ENCODE measurements at regions not wholly inside any gene's neighbourhood (a gene's known extent, or its start where the extent isn't known, plus 50 kb on each side); places are given as distances from the start of the nearest gene placed in this dataset.

DNA sequence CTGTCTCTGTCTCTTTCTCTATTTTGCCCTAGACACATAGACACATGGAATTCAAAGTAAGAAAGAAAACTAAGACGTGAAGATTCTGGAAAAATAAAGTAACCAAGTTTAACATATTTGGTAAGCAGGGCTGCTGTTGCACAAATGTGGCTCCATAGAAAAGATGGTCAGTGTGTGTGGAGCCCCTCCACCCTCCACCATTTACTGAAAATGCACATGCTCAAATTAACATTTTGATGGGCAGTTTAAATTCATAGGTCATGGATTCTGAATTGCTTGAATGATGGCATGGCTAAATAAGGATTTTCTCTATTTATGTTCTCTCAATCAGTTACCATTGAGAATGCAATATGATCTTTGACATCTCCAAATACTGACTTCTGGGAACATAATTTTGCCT lies 165.5 kb upstream of the CHRM2 start:
- H3K9me2 ChIP-seq (replicated peaks; ENCODE audit: insufficient read depth, low read length): no peaks in the 10 kb centered on the region
- H3K27ac ChIP-seq (ENCODE audit: low read depth, low read length): no peak overlapping the region
- no peak overlapping the region for H3K9ac ChIP-seq (ENCODE audit: low read length)
- H4K20me1 ChIP-seq (ENCODE audit: low read depth, low read length): no peaks in the 10 kb centered on the region
- H3K9me3 ChIP-seq (ENCODE audit: insufficient read depth, low read length): no peaks in the 10 kb centered on the region
- no peak overlapping the region for H3K4me3 ChIP-seq (ENCODE audit: insufficient read depth, low read length, poor library complexity, severe bottlenecking)
- no peak overlapping the region for H2AFZ ChIP-seq (ENCODE audit: low read depth, low read length, severe bottlenecking)
- H3K4me2 ChIP-seq (ENCODE audit: low read depth, low read length, poor library complexity, severe bottlenecking): no peak overlapping the region
- TF ChIP-seq, protein P1, sequence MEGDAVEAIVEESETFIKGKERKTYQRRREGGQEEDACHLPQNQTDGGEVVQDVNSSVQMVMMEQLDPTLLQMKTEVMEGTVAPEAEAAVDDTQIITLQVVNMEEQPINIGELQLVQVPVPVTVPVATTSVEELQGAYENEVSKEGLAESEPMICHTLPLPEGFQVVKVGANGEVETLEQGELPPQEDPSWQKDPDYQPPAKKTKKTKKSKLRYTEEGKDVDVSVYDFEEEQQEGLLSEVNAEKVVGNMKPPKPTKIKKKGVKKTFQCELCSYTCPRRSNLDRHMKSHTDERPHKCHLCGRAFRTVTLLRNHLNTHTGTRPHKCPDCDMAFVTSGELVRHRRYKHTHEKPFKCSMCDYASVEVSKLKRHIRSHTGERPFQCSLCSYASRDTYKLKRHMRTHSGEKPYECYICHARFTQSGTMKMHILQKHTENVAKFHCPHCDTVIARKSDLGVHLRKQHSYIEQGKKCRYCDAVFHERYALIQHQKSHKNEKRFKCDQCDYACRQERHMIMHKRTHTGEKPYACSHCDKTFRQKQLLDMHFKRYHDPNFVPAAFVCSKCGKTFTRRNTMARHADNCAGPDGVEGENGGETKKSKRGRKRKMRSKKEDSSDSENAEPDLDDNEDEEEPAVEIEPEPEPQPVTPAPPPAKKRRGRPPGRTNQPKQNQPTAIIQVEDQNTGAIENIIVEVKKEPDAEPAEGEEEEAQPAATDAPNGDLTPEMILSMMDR (IDR thresholded peaks at IDR 0.05; ENCODE audit: insufficient read depth, low read length, poor library complexity, severe bottlenecking): no peak
- TF ChIP-seq EZH2phosphoT487 (conservative IDR thresholded peaks at IDR 0.05; ENCODE audit: low read length): no peak
- H3F3A ChIP-seq (ENCODE audit: insufficient read depth): no peaks in the 10 kb centered on the region
- H3K36me3 ChIP-seq (ENCODE audit: low read length): no peaks in the 10 kb centered on the region
- no peaks in the 10 kb centered on the region for H3K27me3 ChIP-seq (ENCODE audit: low read length)
- no peaks in the 10 kb centered on the region for H3K79me2 ChIP-seq (ENCODE audit: insufficient read depth, low read length)

DNA sequence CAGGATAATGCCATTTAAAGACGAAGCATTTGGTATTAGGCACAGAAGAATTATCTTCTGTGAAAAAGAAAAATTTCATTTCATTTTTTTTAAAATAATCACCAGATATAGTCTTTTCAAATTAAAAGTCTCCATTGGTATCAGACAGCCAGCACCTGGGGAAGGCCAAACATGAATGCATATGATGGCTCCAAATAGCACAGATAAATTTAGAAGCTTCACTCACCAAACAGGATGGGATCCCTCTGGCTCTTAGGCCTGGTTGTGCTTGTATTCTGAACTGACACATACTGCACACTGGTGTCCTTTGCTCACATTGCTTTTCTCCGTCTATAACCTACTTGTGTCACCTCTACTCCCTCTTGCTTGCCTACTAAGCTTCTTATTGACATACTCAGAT lies 169.5 kb upstream of the CHRM2 start:
- H3K4me2 ChIP-seq (ENCODE audit: low read depth, low read length, poor library complexity, severe bottlenecking): no peak overlapping the region
- TF ChIP-seq, protein P1 (IDR thresholded peaks at IDR 0.05; ENCODE audit: insufficient read depth, low read length, poor library complexity, severe bottlenecking): no peak
- TF ChIP-seq EZH2phosphoT487 (conservative IDR thresholded peaks at IDR 0.05; ENCODE audit: low read length): no peak
- H3K79me2 ChIP-seq (ENCODE audit: insufficient read depth, low read length): no peaks in the 10 kb centered on the region
- no peak overlapping the region for H2AFZ ChIP-seq (ENCODE audit: low read depth, low read length, severe bottlenecking)
- H3K9ac ChIP-seq (ENCODE audit: low read length): no peak overlapping the region
- no peaks in the 10 kb centered on the region for H3K9me3 ChIP-seq (ENCODE audit: insufficient read depth, low read length)
- H3K27me3 ChIP-seq (ENCODE audit: low read length): no peaks in the 10 kb centered on the region
- H3K27ac ChIP-seq (ENCODE audit: low read depth, low read length): no peak overlapping the region
- no peaks in the 10 kb centered on the region for H4K20me1 ChIP-seq (ENCODE audit: low read depth, low read length)
- no peaks in the 10 kb centered on the region for H3F3A ChIP-seq (ENCODE audit: insufficient read depth)
- no peaks in the 10 kb centered on the region for H3K36me3 ChIP-seq (ENCODE audit: low read length)
- H3K4me3 ChIP-seq (ENCODE audit: insufficient read depth, low read length, poor library complexity, severe bottlenecking): no peak overlapping the region
- no peaks in the 10 kb centered on the region for H3K9me2 ChIP-seq (replicated peaks; ENCODE audit: insufficient read depth, low read length)

DNA sequence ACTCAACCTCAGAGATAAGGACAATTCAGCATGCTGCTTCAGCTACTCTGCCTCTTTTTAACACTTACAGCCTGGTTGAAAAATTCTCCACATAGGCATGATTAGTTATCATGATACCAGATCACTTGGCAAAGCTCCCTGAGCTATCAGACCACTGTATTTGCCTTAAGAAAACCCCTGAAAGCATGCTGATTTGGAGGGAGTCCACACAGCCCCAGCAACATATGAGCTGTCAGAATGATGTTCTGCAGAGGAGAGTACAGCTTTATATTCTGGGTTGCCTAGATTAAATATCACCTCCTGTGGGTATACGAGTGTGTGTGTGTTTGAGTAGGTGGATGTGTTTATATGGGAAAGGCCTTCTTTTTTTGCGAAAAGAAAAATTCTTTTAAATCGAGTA lies 170.2 kb upstream of the CHRM2 start:
- H3K4me3 ChIP-seq (ENCODE audit: insufficient read depth, low read length, poor library complexity, severe bottlenecking): no peak overlapping the region
- no peaks in the 10 kb centered on the region for H3F3A ChIP-seq (ENCODE audit: insufficient read depth)
- no peaks in the 10 kb centered on the region for H3K36me3 ChIP-seq (ENCODE audit: low read length)
- H3K4me2 ChIP-seq (ENCODE audit: low read depth, low read length, poor library complexity, severe bottlenecking): no peak overlapping the region
- no peak overlapping the region for H3K27ac ChIP-seq (ENCODE audit: low read depth, low read length)
- no peak for TF ChIP-seq EZH2phosphoT487 (conservative IDR thresholded peaks at IDR 0.05; ENCODE audit: low read length)
- TF ChIP-seq, protein P1 (IDR thresholded peaks at IDR 0.05; ENCODE audit: insufficient read depth, low read length, poor library complexity, severe bottlenecking): no peak
- no peaks in the 10 kb centered on the region for H3K79me2 ChIP-seq (ENCODE audit: insufficient read depth, low read length)
- no peaks in the 10 kb centered on the region for H3K9me3 ChIP-seq (ENCODE audit: insufficient read depth, low read length)
- no peak overlapping the region for H2AFZ ChIP-seq (ENCODE audit: low read depth, low read length, severe bottlenecking)
- no peaks in the 10 kb centered on the region for H4K20me1 ChIP-seq (ENCODE audit: low read depth, low read length)
- no peaks in the 10 kb centered on the region for H3K9me2 ChIP-seq (replicated peaks; ENCODE audit: insufficient read depth, low read length)
- H3K27me3 ChIP-seq (ENCODE audit: low read length): no peaks in the 10 kb centered on the region
- H3K9ac ChIP-seq (ENCODE audit: low read length): no peak overlapping the region

DNA sequence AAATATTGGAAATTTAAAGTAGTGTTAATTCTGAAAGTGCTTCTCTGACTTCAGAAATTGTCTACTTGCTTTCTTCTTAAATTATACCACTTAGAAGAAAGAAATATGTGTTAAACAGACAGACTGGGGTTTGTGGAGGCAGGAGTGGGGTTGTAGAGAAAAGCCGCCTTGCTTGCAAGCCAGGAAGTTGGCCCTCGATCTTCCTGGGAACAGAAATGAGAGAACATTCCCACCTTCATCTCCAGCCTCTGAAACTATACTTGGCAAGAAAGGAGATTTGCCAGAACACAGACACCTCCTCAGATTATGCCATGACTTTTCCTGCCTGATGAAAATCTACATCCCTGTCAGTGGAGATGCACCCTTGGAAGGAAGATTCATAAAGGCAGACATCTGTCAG lies 171.2 kb upstream of the CHRM2 start:
- no peaks in the 10 kb centered on the region for H3K79me2 ChIP-seq (ENCODE audit: insufficient read depth, low read length)
- H3K9me2 ChIP-seq (replicated peaks; ENCODE audit: insufficient read depth, low read length): no peaks in the 10 kb centered on the region
- H3F3A ChIP-seq (ENCODE audit: insufficient read depth): no peaks in the 10 kb centered on the region
- no peaks in the 10 kb centered on the region for H3K9me3 ChIP-seq (ENCODE audit: insufficient read depth, low read length)
- TF ChIP-seq EZH2phosphoT487 (conservative IDR thresholded peaks at IDR 0.05; ENCODE audit: low read length): no peak
- TF ChIP-seq, protein P1 (IDR thresholded peaks at IDR 0.05; ENCODE audit: insufficient read depth, low read length, poor library complexity, severe bottlenecking): no peak
- H3K27me3 ChIP-seq (ENCODE audit: low read length): no peaks in the 10 kb centered on the region
- no peaks in the 10 kb centered on the region for H4K20me1 ChIP-seq (ENCODE audit: low read depth, low read length)
- no peak overlapping the region for H3K4me2 ChIP-seq (ENCODE audit: low read depth, low read length, poor library complexity, severe bottlenecking)
- no peak overlapping the region for H3K9ac ChIP-seq (ENCODE audit: low read length)
- H2AFZ ChIP-seq (ENCODE audit: low read depth, low read length, severe bottlenecking): no peak overlapping the region
- no peaks in the 10 kb centered on the region for H3K36me3 ChIP-seq (ENCODE audit: low read length)
- H3K4me3 ChIP-seq (ENCODE audit: insufficient read depth, low read length, poor library complexity, severe bottlenecking): no peak overlapping the region
- no peak overlapping the region for H3K27ac ChIP-seq (ENCODE audit: low read depth, low read length)
